Heart right ventricle (tissue), 16 donors: ENCODE measurements at regions not wholly inside any gene's neighbourhood (a gene's known extent, or its start where the extent isn't known, plus 50 kb on each side); places are given as distances from the start of the nearest gene placed in this dataset.

ENCODE experiments used
- ATAC-seq, 8 donors: fragments of 200-7000 bp; cut with Tn5 transposase; one replicate each; pipeline ENCODE4 v1.9.1; 2020; ENCODE audit warnings: mild to moderate bottlenecking in 8 of 8, moderate library complexity in 8 of 8, moderate number of reproducible peaks in 1 of 8
- DNase-seq, 2 donors: peaks; one replicate each; pipeline ENCODE4 v3.0.0-alpha.2; 2020
- H3K27ac ChIP-seq, 10 donors: fragments of 200-600 bp; sonication (generic) in 2 of 10; one replicate each; pipeline versions ENCODE4 v1.5.0 to v1.8.0; 2020 to 2022; ENCODE audit warnings: mild to moderate bottlenecking in 3 of 10
- H3K27me3 ChIP-seq, 7 donors: fragments of 200-600 bp; one replicate each; pipeline ENCODE4 v1.8.0; 2021 to 2022; ENCODE audit warnings: mild to moderate bottlenecking in 2 of 7
- H3K36me3 ChIP-seq, 9 donors: fragments of 200-600 bp; sonication (generic) in 1 of 9; one replicate each; pipeline versions ENCODE4 v1.5.0 to v1.8.0; 2020 to 2022; ENCODE audit warnings: mild to moderate bottlenecking in 2 of 9
- H3K4me1 ChIP-seq, 9 donors: fragments of 200-600 bp; sonication (generic) in 1 of 9; one replicate each; pipeline versions ENCODE4 v1.5.0 to v1.8.0; 2020 to 2022; ENCODE audit warnings: mild to moderate bottlenecking in 4 of 9
- H3K4me3 ChIP-seq, 10 donors: fragments of 200-600 bp; sonication (generic) in 2 of 10; one replicate each; pipeline versions ENCODE4 v1.5.0 to v1.8.0; 2020 to 2022; ENCODE audit warnings: mild to moderate bottlenecking in 7 of 10, moderate library complexity in 2 of 10
- H3K9me3 ChIP-seq, 11 donors: fragments of 200-600 bp in 10 of 11; sonication (generic) in 2 of 11; one replicate each; pipeline versions ENCODE4 v1.5.0 to v1.8.0; 2013 to 2022; ENCODE audit warnings: mild to moderate bottlenecking in 2 of 11, control low read depth in 1 of 11, moderate library complexity in 1 of 11
- CTCF ChIP-seq, 9 donors: fragments of 200-600 bp; sonication (generic) in 2 of 9; IDR thresholded peaks; one replicate each; pipeline versions ENCODE4 v1.5.0 to v1.8.0; 2021 to 2022; ENCODE audit warnings: antibody characterized with exemption in 9 of 9, mild to moderate bottlenecking in 5 of 9, moderate library complexity in 1 of 9
- WGBS, 2 donors: extraction: QIAGEN DNeasy Blood & Tissue Kit; methylation state at CpG; one replicate each; pipeline ENCODE4 v1.1.7; 2013; ENCODE audit warnings: inconsistent platforms in 1 of 2; 5-methylcytosine and 5-hydroxymethylcytosine counted together
- intact Hi-C, 10 donors: fragments of 100-400 bp; cut with DNase I; formaldehyde crosslinking; loops; one replicate each; pipeline versions ENCODE4 v1.11.1 to v1.14.2; 2022
- donor health status: Arrhythmogenic right ventricular cardiomyopathy.
- donor health status: ischemic (EF 13 %, LVEDD 7.1; RV severe dilation, severe dysfunction).
- donor health status: healthy with polysubstance abuse.
- donor health status: DM: no; HTN: yes; CAD: no.
- donor health status: DM: no; HTN: no; CAD: no.
- donor health status: ischemic (EF 25% LVEDD 6.9; RV normal size, moderate dysfunction).
- donor health status: ischemic (EF 25% LVEDD 5.7; RV mildly dilated, moderate dysfunction).
- donor health status: healthy.
- donor health status: DM: yes; HTN: yes; CAD: no.
- donor health status: Ischemic cardiomyopathy.
- donor health status: ischemic (EF 35%, LVEDD 5.7; RV mildly dilated, moderate dysfunction).
- donor health status: nonischemic (EF 11% LVEDD 7.7; RV severe dilation, severe dysfunction).
- donor health status: DM: yes; HTN: yes; CAD: no.
- donor health status: PGD.
- donor health status: ischemic (EF 29% LVEDD 5.4; RV normal size, mild dysfunction).
- donor health status: nonischemic (EF 23%, LVEDD 6.1; RV moderate dilation, normal function).

- H3K27me3 ChIP-seq: no peaks in the 10 kb centered on the region
- no peak for ATAC-seq
- 72 to 73% methylated on average over 8 of the region's 8 CpGs for WGBS, 2 donors
- H3K9me3 ChIP-seq: no peaks in the 10 kb centered on the region
- H3K27ac ChIP-seq: no peak overlapping the region
- no peak for TF ChIP-seq CTCF (IDR thresholded peaks at IDR 0.05)
- intact Hi-C loops: no loop called here
- no peak overlapping the region for H3K4me3 ChIP-seq
- no peaks in the 10 kb centered on the region for H3K36me3 ChIP-seq
- no peaks in the 10 kb centered on the region for H3K4me1 ChIP-seq
- DNase-seq: no peak
These were observed 95.5 kb upstream of the DHX40 start for GRCh38 chr17:59469786-59470485.

GRCh38 chr17:59470624-59471297, 94.6 kb upstream of the DHX40 start:
- intact Hi-C loops: no loop called here
- DNase-seq (no peak), ATAC-seq (no peak)
- Histone ChIP-seq H3K4me1 (no peaks in the 10 kb centered on the region), H3K4me3 (no peak overlapping the region), H3K9me3 (no peaks in the 10 kb centered on the region), H3K27ac (no peak overlapping the region), H3K36me3 (no peaks in the 10 kb centered on the region), H3K27me3 (no peaks in the 10 kb centered on the region)
- TF ChIP-seq CTCF (IDR thresholded peaks at IDR 0.05): no peak
- 89 to 96% methylated on average over 6 of the region's 6 CpGs for WGBS, 2 donors

- WGBS, 2 donors: 91 to 95% methylated on average over 5 of the region's 5 CpGs
These were observed 89.0 kb upstream of the DHX40 start for GRCh38 chr17:59476413-59476812.

GRCh38 chr17:59479141-59479540, 86.3 kb upstream of the DHX40 start:
- 77 to 79% methylated on average over 2 of the region's 2 CpGs for WGBS, 2 donors
- ATAC-seq (no peak), DNase-seq (no peak)
- Histone ChIP-seq H3K4me3 (no peak overlapping the region), H3K27ac (no peak overlapping the region), H3K36me3 (no peaks in the 10 kb centered on the region), H3K9me3 (no peaks in the 10 kb centered on the region), H3K4me1 (no peaks in the 10 kb centered on the region), H3K27me3 (no peaks in the 10 kb centered on the region)
- no peak for TF ChIP-seq CTCF (IDR thresholded peaks at IDR 0.05)
- intact Hi-C loops: no loop called here

More at GRCh38 chr17:59476413-59476812, 89.0 kb upstream of the DHX40 start:
- Histone ChIP-seq H3K4me3 (no peak overlapping the region), H3K36me3 (no peaks in the 10 kb centered on the region), H3K27ac (no peak overlapping the region), H3K4me1 (no peaks in the 10 kb centered on the region), H3K9me3 (no peaks in the 10 kb centered on the region), H3K27me3 (no peaks in the 10 kb centered on the region)
- DNase-seq (no peak), ATAC-seq (no peak)
- no peak for TF ChIP-seq CTCF (IDR thresholded peaks at IDR 0.05)
- intact Hi-C loops: no loop called here
